Keratinocyte (primary cell): ENCODE measurements at regions not wholly inside any gene's neighbourhood (a gene's known extent, or its start where the extent isn't known, plus 50 kb on each side); places are given as distances from the start of the nearest gene placed in this dataset.

Experiments
- DNase-seq: peaks from one replicate; pipeline ENCODE4 v3.0.0-alpha.2; 2011; ENCODE audit warnings: low read depth, missing footprints, low spot score
- FAIRE-seq: peaks from 2 replicates; lab custom pipeline; 2011; peaks lifted over from hg19 to GRCh38; lab: Jason Lieb, UNC
- H2AFZ ChIP-seq: 2 replicates; pipeline ENCODE4 v1.6.0; 2012; ENCODE audit warnings: low read length, control low read depth, inconsistent platforms; ENCODE audit not compliant: control insufficient read depth
- H3K27ac ChIP-seq: 2 replicates; pipeline ENCODE4 v1.5.1; 2011; ENCODE audit warnings: low read length; ENCODE audit not compliant: control insufficient read depth, insufficient read depth
- H3K27me3 ChIP-seq: 3 replicates; pipeline ENCODE4 v1.6.0; 2011; ENCODE audit warnings: low read length; ENCODE audit not compliant: control insufficient read depth, insufficient read depth; ENCODE audit errors: extremely low read depth
- H3K36me3 ChIP-seq, 2 experiments: 2 replicates in 1 of 2; 3 replicates in 1 of 2; pipeline ENCODE4 v1.5.1; 2011; ENCODE audit warnings: low read length in 2 of 2, mild to moderate bottlenecking in 1 of 2; ENCODE audit not compliant: control insufficient read depth in 2 of 2, insufficient read depth in 2 of 2; ENCODE audit errors: extremely low read depth in 1 of 2
- H3K4me1 ChIP-seq: 3 replicates; pipeline ENCODE4 v1.5.1; 2011; ENCODE audit warnings: low read length; ENCODE audit not compliant: control insufficient read depth, insufficient read depth; ENCODE audit errors: extremely low read depth
- H3K4me2 ChIP-seq: 3 replicates; pipeline ENCODE4 v1.6.0; 2011; ENCODE audit warnings: low read depth, low read length; ENCODE audit not compliant: control insufficient read depth, insufficient read depth; ENCODE audit errors: extremely low read depth
- H3K4me3 ChIP-seq, 3 experiments: fragments of 200-600 bp in 1 of 3; sonication (generic) in 1 of 3; 2 replicates in 2 of 3; 3 replicates in 1 of 3; pipeline ENCODE4 v1.5.1; 2011 to 2016; ENCODE audit warnings: low read length in 3 of 3, mild to moderate bottlenecking in 3 of 3, control low read depth in 2 of 3, inconsistent platforms in 1 of 3, low read depth in 1 of 3, mixed read lengths in 1 of 3, mixed run types in 1 of 3, moderate library complexity in 1 of 3; ENCODE audit not compliant: control insufficient read depth in 2 of 3, insufficient read depth in 2 of 3; ENCODE audit errors: extremely low read depth in 1 of 3
- H3K79me2 ChIP-seq: 2 replicates; pipeline ENCODE4 v1.6.0; 2012; ENCODE audit warnings: low read length; ENCODE audit not compliant: control insufficient read depth, insufficient read depth
- H3K9ac ChIP-seq: 3 replicates; pipeline ENCODE4 v1.6.0; 2011; ENCODE audit warnings: low read length; ENCODE audit not compliant: control insufficient read depth, insufficient read depth; ENCODE audit errors: extremely low read depth
- H3K9me1 ChIP-seq: 3 replicates; pipeline ENCODE4 v1.6.0; 2011; ENCODE audit warnings: low read length; ENCODE audit not compliant: control insufficient read depth, insufficient read depth; ENCODE audit errors: extremely low read depth
- H3K9me3 ChIP-seq: 2 replicates; pipeline ENCODE4 v1.5.1; 2012; ENCODE audit warnings: low read depth, low read length; ENCODE audit not compliant: control insufficient read depth
- H4K20me1 ChIP-seq: 3 replicates; pipeline ENCODE4 v1.6.0; 2011; ENCODE audit warnings: low read length; ENCODE audit not compliant: control insufficient read depth, insufficient read depth; ENCODE audit errors: extremely low read depth
- CTCF ChIP-seq, 3 experiments: IDR thresholded peaks in 1 of 3; conservative IDR thresholded peaks in 1 of 3; optimal IDR thresholded peaks in 1 of 3; 2 replicates in 2 of 3; 3 replicates in 1 of 3; pipeline versions ENCODE3 to v1.5.1; 2011; ENCODE audit warnings: low read length in 3 of 3, mild to moderate bottlenecking in 3 of 3, moderate library complexity in 2 of 3, control low read depth in 1 of 3, inconsistent platforms in 1 of 3; ENCODE audit not compliant: insufficient read depth in 2 of 3; ENCODE audit errors: extremely low read depth in 1 of 3
- EZH2 ChIP-seq: IDR thresholded peaks from one replicate; pipeline ENCODE4 v1.6.1; 2012; ENCODE audit warnings: inconsistent platforms, mild to moderate bottlenecking, low read length, moderate library complexity
- dilution Hi-C: fragments of 300-500 bp; cut with MboI; formaldehyde crosslinking; loops from one replicate; pipeline ENCODE4 v1.7.0; 2020; ENCODE audit warnings: low sequenced_read_pairs; ENCODE audit not compliant: extremely low pct_ligation_motif_present

GRCh38 chr14:55780156-55780946, 200.3 kb downstream of the KTN1 start:
- H3K9me1 ChIP-seq, result no peaks in the 10 kb centered on the region
- H3K27ac ChIP-seq, result no peak overlapping the region
- no peaks in the 10 kb centered on the region for H3K79me2 ChIP-seq
- DNase-seq, result no peak
- H3K27me3 ChIP-seq, result no peaks in the 10 kb centered on the region
- H2AFZ ChIP-seq, result no peak overlapping the region
- H3K4me2 ChIP-seq, result no peak overlapping the region
- FAIRE-seq, result no peak
- H3K9me3 ChIP-seq, result no peaks in the 10 kb centered on the region
- TF ChIP-seq EZH2, result no peak
- TF ChIP-seq CTCF (optimal IDR thresholded peaks at IDR 0.05 in 1 of 3, IDR thresholded peaks at IDR 0.05 in 1 of 3, conservative IDR thresholded peaks at IDR 0.05 in 1 of 3; ENCODE audit: extremely low read depth in 1 of 3, insufficient read depth in 2 of 3, low read length in 3 of 3), result no peak
- no peak overlapping the region for H3K9ac ChIP-seq
- H3K4me1 ChIP-seq, result peaks cover 7% of the 10 kb centered on the region
- H3K36me3 ChIP-seq, result no peaks in the 10 kb centered on the region
- no peak overlapping the region for H3K4me3 ChIP-seq
- dilution Hi-C loops, result no loop called here
- no peaks in the 10 kb centered on the region for H4K20me1 ChIP-seq

DNA sequence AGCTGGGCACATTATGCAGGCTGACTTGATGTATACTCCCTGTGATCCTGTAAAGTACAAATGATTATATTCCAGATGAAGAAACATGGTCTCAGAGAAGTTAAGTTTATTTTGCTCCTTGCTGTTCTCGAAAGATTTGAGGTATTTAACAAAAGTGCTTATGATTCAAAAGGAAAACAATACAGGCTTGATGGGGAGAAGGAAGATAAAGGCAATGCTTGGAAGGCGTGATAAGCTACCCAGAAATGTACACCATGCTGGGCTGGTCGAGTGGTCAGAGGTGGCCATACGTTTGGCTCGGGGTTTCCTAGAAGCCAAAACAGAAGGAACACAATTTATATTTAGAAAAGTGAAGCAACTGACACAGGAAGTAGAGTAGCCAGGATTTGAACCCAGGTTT, 201.0 kb downstream of the KTN1 start:
- dilution Hi-C loops, result no loop called here

More for the DNA sequence above, 201.0 kb downstream of the KTN1 start:
- Histone ChIP-seq H4K20me1 (no peaks in the 10 kb centered on the region), H3K27me3 (no peaks in the 10 kb centered on the region), H3K9ac (no peak overlapping the region), H3K4me1 (peaks cover 7% of the 10 kb centered on the region), H3K4me2 (no peak overlapping the region), H3K36me3 (no peaks in the 10 kb centered on the region), H2AFZ (no peak overlapping the region), H3K9me3 (no peaks in the 10 kb centered on the region), H3K4me3 (no peak overlapping the region), H3K27ac (no peak overlapping the region), H3K9me1 (no peaks in the 10 kb centered on the region), H3K79me2 (no peaks in the 10 kb centered on the region)
- TF ChIP-seq CTCF (optimal IDR thresholded peaks at IDR 0.05 in 1 of 3, IDR thresholded peaks at IDR 0.05 in 1 of 3, conservative IDR thresholded peaks at IDR 0.05 in 1 of 3; ENCODE audit: extremely low read depth in 1 of 3, insufficient read depth in 2 of 3, low read length in 3 of 3), result no peak
- no peak for TF ChIP-seq EZH2
- FAIRE-seq (no peak), DNase-seq (no peak)
